A549 (cell line): ENCODE measurements at regions not wholly inside any gene's neighbourhood (a gene's known extent, or its start where the extent isn't known, plus 50 kb on each side); places are given as distances from the start of the nearest gene placed in this dataset.
"Not testable (repeated sequence)": the region's sequence is repeated elsewhere in the genome, so short reads cannot be mapped to it uniquely, and the experiment has no call there.

Source experiments
- CHD2 ChIP-seq: fragments of 150-350 bp; IDR thresholded peaks from 2 replicates; pipeline ENCODE4 v1.6.1; 2014; ENCODE audit warnings: low read length; ENCODE audit not compliant: partially characterized antibody
- CTCF ChIP-seq: fragments of >200 bp; sonication (Bioruptor Twin); formaldehyde crosslinking; IDR thresholded peaks from 3 replicates; pipeline ENCODE4 v1.5.1; 2016
- ESRRA ChIP-seq: fragments of 150-350 bp; IDR thresholded peaks from 2 replicates; pipeline ENCODE4 v1.6.1; 2014; ENCODE audit warnings: mild to moderate bottlenecking, low read length, borderline replicate concordance
- JUNB ChIP-seq: fragments of >200 bp; sonication (Bioruptor Twin); formaldehyde crosslinking; IDR thresholded peaks from 2 replicates; pipeline ENCODE4 v1.6.1; 2016
- MAFK ChIP-seq: fragments of 450-650 bp; IDR thresholded peaks from 2 replicates; pipeline ENCODE4 v1.6.1; 2014; ENCODE audit not compliant: partially characterized antibody
- MAX ChIP-seq: IDR thresholded peaks from 2 replicates; pipeline ENCODE4 v1.6.1; 2012
- MAZ ChIP-seq: fragments of 150-350 bp; IDR thresholded peaks from 2 replicates; pipeline ENCODE4 v1.6.1; 2014; ENCODE audit warnings: antibody characterized with exemption, low read depth, low read length, borderline replicate concordance
- MYC ChIP-seq: IDR thresholded peaks from 2 replicates; pipeline ENCODE4 v1.6.1; 2012; ENCODE audit warnings: mild to moderate bottlenecking, inconsistent platforms, low read length, improper control_type of control experiment, borderline replicate concordance
- POLR2A ChIP-seq: IDR thresholded peaks from 2 replicates; pipeline ENCODE4 v1.6.1; 2012; ENCODE audit warnings: mild to moderate bottlenecking, low read length
- RFX5 ChIP-seq: fragments of 450-650 bp; IDR thresholded peaks from 2 replicates; pipeline ENCODE4 v1.7.1; 2014; ENCODE audit warnings: antibody characterized with exemption, mild to moderate bottlenecking, moderate library complexity
- TP53 ChIP-seq: fragments of 250-450 bp; sonication (Bioruptor Pico); IDR thresholded peaks from 2 replicates; pipeline ENCODE4 v1.5.0; 2021; ENCODE audit warnings: mild to moderate bottlenecking, moderate library complexity
- ZFP36 ChIP-seq: fragments of 450-650 bp; IDR thresholded peaks from 2 replicates; pipeline ENCODE4 v1.6.1; 2014; ENCODE audit warnings: borderline replicate concordance; ENCODE audit not compliant: partially characterized antibody
- TF ChIP-seq, protein P1 (sequence below): fragments of 200-600 bp; sonication (generic); IDR thresholded peaks from 2 replicates; pipeline ENCODE4 v1.6.1; 2016; ENCODE audit warnings: antibody characterized with exemption, mild to moderate bottlenecking, moderate library complexity

GRCh38 chr5:18736736-18737135 is 1102.5 kb downstream of the TAF11L14 start:
- TF ChIP-seq, protein P1, sequence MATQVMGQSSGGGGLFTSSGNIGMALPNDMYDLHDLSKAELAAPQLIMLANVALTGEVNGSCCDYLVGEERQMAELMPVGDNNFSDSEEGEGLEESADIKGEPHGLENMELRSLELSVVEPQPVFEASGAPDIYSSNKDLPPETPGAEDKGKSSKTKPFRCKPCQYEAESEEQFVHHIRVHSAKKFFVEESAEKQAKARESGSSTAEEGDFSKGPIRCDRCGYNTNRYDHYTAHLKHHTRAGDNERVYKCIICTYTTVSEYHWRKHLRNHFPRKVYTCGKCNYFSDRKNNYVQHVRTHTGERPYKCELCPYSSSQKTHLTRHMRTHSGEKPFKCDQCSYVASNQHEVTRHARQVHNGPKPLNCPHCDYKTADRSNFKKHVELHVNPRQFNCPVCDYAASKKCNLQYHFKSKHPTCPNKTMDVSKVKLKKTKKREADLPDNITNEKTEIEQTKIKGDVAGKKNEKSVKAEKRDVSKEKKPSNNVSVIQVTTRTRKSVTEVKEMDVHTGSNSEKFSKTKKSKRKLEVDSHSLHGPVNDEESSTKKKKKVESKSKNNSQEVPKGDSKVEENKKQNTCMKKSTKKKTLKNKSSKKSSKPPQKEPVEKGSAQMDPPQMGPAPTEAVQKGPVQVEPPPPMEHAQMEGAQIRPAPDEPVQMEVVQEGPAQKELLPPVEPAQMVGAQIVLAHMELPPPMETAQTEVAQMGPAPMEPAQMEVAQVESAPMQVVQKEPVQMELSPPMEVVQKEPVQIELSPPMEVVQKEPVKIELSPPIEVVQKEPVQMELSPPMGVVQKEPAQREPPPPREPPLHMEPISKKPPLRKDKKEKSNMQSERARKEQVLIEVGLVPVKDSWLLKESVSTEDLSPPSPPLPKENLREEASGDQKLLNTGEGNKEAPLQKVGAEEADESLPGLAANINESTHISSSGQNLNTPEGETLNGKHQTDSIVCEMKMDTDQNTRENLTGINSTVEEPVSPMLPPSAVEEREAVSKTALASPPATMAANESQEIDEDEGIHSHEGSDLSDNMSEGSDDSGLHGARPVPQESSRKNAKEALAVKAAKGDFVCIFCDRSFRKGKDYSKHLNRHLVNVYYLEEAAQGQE: not testable (repeated sequence)
- TF ChIP-seq CTCF; MAZ; RFX5; MAFK; MAX; ESRRA; CHD2; TP53 (CRISPR knock-in tag); POLR2A; JUNB; ZFP36; MYC: not testable (repeated sequence)
